ENCODE measurements at regions not wholly inside any gene's neighbourhood (a gene's known extent, or its start where the extent isn't known, plus 50 kb on each side); places are given as distances from the start of the nearest gene placed in this dataset.

DNA sequence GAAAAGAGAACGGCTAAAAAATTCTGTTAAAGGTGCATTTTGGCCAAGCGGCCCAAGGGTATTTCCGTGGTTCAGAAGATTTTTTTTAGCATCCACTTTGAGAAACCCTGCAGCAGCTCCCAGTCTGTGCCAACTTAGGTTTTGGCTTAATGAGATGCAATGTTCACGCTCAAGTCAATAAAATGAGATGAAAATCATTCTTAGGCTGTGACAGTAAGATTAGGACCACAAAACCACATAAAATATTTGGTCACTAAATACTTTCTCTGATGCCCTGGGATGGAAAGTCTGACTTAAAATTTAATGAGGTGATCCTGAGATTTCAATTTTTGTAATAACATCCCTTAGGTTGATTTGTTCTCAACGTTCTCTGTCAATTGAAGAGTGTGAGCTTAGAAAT, 74.2 kb upstream of the FHL2 start:
- H3K14ac ChIP-seq (replicated peaks; ENCODE audit: low read depth, low read length), result no peak overlapping the region
- WGBS, 2 experiments (ENCODE audit: extremely low coverage in 2 of 2, insufficient read length in 1 of 2), result 44% methylated on average over 1 of the region's 5 CpGs; no CpG with 5 or more reads in 1 of the 2 experiments
- no TSS peak for BruUV-seq (replicated peaks)
- H3K36me3 ChIP-seq (ENCODE audit: control insufficient read depth, insufficient read depth, low read length), result no peaks in the 10 kb centered on the region
- no peaks in the 10 kb centered on the region for H3K79me1 ChIP-seq (ENCODE audit: low read depth in 1 of 2, low read length in 2 of 2)
- H4K20me1 ChIP-seq (ENCODE audit: insufficient read depth, low read length), result no peaks in the 10 kb centered on the region
- peaks cover 2% of the 10 kb centered on the region; the same call in 1 of the 2 replicates for H3K4me1 ChIP-seq (ENCODE audit: control insufficient read depth, insufficient read depth, low read length)
- H2AK5ac ChIP-seq (ENCODE audit: low read depth, low read length), result no peak overlapping the region
- no peaks in the 10 kb centered on the region for H3K9me3 ChIP-seq (ENCODE audit: control insufficient read depth, insufficient read depth, low read length)
- H3K18ac ChIP-seq (ENCODE audit: low read depth, low read length), result no peak overlapping the region
- no peak for TF ChIP-seq FOS (IDR thresholded peaks at IDR 0.05; ENCODE audit: low read depth, low read length)
- TF ChIP-seq, protein P1, sequence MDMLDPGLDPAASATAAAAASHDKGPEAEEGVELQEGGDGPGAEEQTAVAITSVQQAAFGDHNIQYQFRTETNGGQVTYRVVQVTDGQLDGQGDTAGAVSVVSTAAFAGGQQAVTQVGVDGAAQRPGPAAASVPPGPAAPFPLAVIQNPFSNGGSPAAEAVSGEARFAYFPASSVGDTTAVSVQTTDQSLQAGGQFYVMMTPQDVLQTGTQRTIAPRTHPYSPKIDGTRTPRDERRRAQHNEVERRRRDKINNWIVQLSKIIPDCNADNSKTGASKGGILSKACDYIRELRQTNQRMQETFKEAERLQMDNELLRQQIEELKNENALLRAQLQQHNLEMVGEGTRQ (IDR thresholded peaks at IDR 0.05; ENCODE audit: low read depth, low read length), result no peak
- TF ChIP-seq RFX5 (IDR thresholded peaks at IDR 0.05; ENCODE audit: low read depth, low read length), result no peak
- TF ChIP-seq, protein P2, sequence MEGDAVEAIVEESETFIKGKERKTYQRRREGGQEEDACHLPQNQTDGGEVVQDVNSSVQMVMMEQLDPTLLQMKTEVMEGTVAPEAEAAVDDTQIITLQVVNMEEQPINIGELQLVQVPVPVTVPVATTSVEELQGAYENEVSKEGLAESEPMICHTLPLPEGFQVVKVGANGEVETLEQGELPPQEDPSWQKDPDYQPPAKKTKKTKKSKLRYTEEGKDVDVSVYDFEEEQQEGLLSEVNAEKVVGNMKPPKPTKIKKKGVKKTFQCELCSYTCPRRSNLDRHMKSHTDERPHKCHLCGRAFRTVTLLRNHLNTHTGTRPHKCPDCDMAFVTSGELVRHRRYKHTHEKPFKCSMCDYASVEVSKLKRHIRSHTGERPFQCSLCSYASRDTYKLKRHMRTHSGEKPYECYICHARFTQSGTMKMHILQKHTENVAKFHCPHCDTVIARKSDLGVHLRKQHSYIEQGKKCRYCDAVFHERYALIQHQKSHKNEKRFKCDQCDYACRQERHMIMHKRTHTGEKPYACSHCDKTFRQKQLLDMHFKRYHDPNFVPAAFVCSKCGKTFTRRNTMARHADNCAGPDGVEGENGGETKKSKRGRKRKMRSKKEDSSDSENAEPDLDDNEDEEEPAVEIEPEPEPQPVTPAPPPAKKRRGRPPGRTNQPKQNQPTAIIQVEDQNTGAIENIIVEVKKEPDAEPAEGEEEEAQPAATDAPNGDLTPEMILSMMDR (conservative IDR thresholded peaks at IDR 0.05; ENCODE audit: low read depth, low read length), result no peak
- TF ChIP-seq POLR2A (IDR thresholded peaks at IDR 0.05; ENCODE audit: low read depth, low read length), result no peak
- TF ChIP-seq, protein P3, sequence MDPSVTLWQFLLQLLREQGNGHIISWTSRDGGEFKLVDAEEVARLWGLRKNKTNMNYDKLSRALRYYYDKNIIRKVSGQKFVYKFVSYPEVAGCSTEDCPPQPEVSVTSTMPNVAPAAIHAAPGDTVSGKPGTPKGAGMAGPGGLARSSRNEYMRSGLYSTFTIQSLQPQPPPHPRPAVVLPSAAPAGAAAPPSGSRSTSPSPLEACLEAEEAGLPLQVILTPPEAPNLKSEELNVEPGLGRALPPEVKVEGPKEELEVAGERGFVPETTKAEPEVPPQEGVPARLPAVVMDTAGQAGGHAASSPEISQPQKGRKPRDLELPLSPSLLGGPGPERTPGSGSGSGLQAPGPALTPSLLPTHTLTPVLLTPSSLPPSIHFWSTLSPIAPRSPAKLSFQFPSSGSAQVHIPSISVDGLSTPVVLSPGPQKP (IDR thresholded peaks at IDR 0.05; ENCODE audit: borderline replicate concordance, low read depth, low read length), result no peak
- TF ChIP-seq CEBPB (IDR thresholded peaks at IDR 0.05; ENCODE audit: low read depth, low read length), result no peak
- no peak overlapping the region for H3K9ac ChIP-seq (ENCODE audit: low read depth, low read length)
- CTCF ChIA-PET, result interaction anchor here (0.6 kb wide), 1 partner anchor 292 kb away, joined by 4 read pairs; no protein-coding TSS in a partner anchor
- no peak overlapping the region for H2BK5ac ChIP-seq (ENCODE audit: low read depth, low read length, poor library complexity, severe bottlenecking)
- no peak overlapping the region for H3K23ac ChIP-seq (ENCODE audit: low read depth, low read length)
- POLR2A ChIA-PET (ENCODE audit: unreplicated experiment), result no interaction called here
- no peak overlapping the region for H2AFZ ChIP-seq (replicated peaks; ENCODE audit: low read length, poor library complexity)
- H2BK20ac ChIP-seq (ENCODE audit: low read depth, low read length), result no peak overlapping the region
- in situ Hi-C loops (cut with MboI; ENCODE audit: low sequenced_read_pairs) (no loop called here), intact Hi-C loops (cut with micrococcal nuclease) (no loop called here), dilution Hi-C loops (cut with HindIII; ENCODE audit: low sequenced_read_pairs, unreplicated experiment) (no loop called here)
- H3K4me2 ChIP-seq (ENCODE audit: low read depth, low read length), result no peak overlapping the region
- H3K9me1 ChIP-seq (ENCODE audit: insufficient read depth, low read length), result no peaks in the 10 kb centered on the region
- no peak overlapping the region for H2AK9ac ChIP-seq (replicated peaks; ENCODE audit: low read depth, low read length, poor library complexity)
- H3K4ac ChIP-seq (ENCODE audit: low read depth, low read length), result no peak overlapping the region
- no peak overlapping the region for H3K4me3 ChIP-seq (ENCODE audit: insufficient read depth, low read depth, low read length)
- H2BK120ac ChIP-seq (ENCODE audit: low read depth, low read length), result no peak overlapping the region
- H4K91ac ChIP-seq (ENCODE audit: insufficient read depth, low read depth, low read length), result no peak overlapping the region
- no peak overlapping the region for H4K8ac ChIP-seq (ENCODE audit: low read depth in 2 of 2, low read length in 2 of 2)
- peaks cover 45% of the 10 kb centered on the region for H3K27me3 ChIP-seq (ENCODE audit: control insufficient read depth, insufficient read depth, low read length)
- no peak overlapping the region for H3K56ac ChIP-seq (ENCODE audit: extremely low read depth, insufficient read depth, low read length)
- DNase-seq (no peak), ATAC-seq (ENCODE audit: low read depth) (no peak)
- no peak overlapping the region for H4K5ac ChIP-seq (ENCODE audit: low read depth, low read length)
- H3K27ac ChIP-seq (ENCODE audit: insufficient read depth, low read length), result no peak overlapping the region
- H2BK15ac ChIP-seq (ENCODE audit: low read depth, low read length), result no peak overlapping the region
